PC-9 (cell line): ENCODE measurements at regions not wholly inside any gene's neighbourhood (a gene's known extent, or its start where the extent isn't known, plus 50 kb on each side); places are given as distances from the start of the nearest gene placed in this dataset.

Experiments used
- BruUV-seq: library from RNA; stranded (reverse); fragments of 400-500 nt; replicated peaks from 2 replicates; lab custom pipeline; 2021; lab: Mats Ljungman, UMichigan
- CTCF ChIA-PET: fragments of 300-600 bp; sonication (Branson Sonifier 250); formaldehyde crosslinking; loops from one replicate; lab custom pipeline; 2022; ENCODE audit warnings: antibody characterized with exemption; lab: Charles Lee
- POLR2A ChIA-PET: fragments of 300-600 bp; sonication (Branson Sonifier 250); formaldehyde crosslinking; loops from one replicate; lab custom pipeline; 2022; ENCODE audit warnings: antibody characterized with exemption; ENCODE audit not compliant: unreplicated experiment; lab: Charles Lee
- DNase-seq, 2 experiments: peaks; one replicate each; pipeline versions ENCODE4 v3.0.0 to v3.0.0-alpha.2; 2015 to 2022; ENCODE audit warnings: mixed read lengths in 1 of 2
- H2AFZ ChIP-seq: fragments of 200-600 bp; sonication (generic); 2 replicates; pipeline ENCODE4 v1.8.1; 2017; ENCODE audit warnings: antibody characterized with exemption
- H3F3A ChIP-seq: fragments of 200-600 bp; sonication (generic); 2 replicates; pipeline ENCODE4 v1.8.1; 2017; ENCODE audit warnings: antibody characterized with exemption, mild to moderate bottlenecking, low read depth; ENCODE audit not compliant: insufficient read depth
- H3K27ac ChIP-seq: fragments of 200-600 bp; sonication (generic); 2 replicates; pipeline ENCODE4 v1.6.1; 2016; ENCODE audit warnings: mixed run types
- H3K27me3 ChIP-seq: fragments of 200-600 bp; sonication (generic); 2 replicates; pipeline ENCODE4 v1.6.1; 2016; ENCODE audit warnings: low read depth, mixed run types; ENCODE audit not compliant: insufficient read depth
- H3K36me3 ChIP-seq: fragments of 200-600 bp; sonication (generic); 2 replicates; pipeline ENCODE4 v1.6.1; 2016; ENCODE audit warnings: low read depth, mixed run types
- H3K4me1 ChIP-seq: fragments of 200-600 bp; sonication (generic); replicated peaks from 2 replicates; pipeline ENCODE4 v1.6.1; 2016; ENCODE audit warnings: mixed run types; ENCODE audit not compliant: insufficient read depth
- H3K4me2 ChIP-seq: fragments of 200-600 bp; sonication (generic); 2 replicates; pipeline ENCODE4 v1.6.1; 2017; ENCODE audit warnings: mixed run types
- H3K4me3 ChIP-seq: fragments of 200-600 bp; sonication (generic); 2 replicates; pipeline ENCODE4 v1.6.1; 2016; ENCODE audit warnings: mixed run types
- H3K79me2 ChIP-seq: fragments of 200-600 bp; sonication (generic); 2 replicates; pipeline ENCODE4 v1.6.1; 2017; ENCODE audit warnings: low read depth, mixed run types
- H3K9me2 ChIP-seq: fragments of 200-600 bp; sonication (generic); 2 replicates; pipeline ENCODE4 v1.8.1; 2017; ENCODE audit warnings: mild to moderate bottlenecking; ENCODE audit not compliant: insufficient read depth
- H3K9me3 ChIP-seq: fragments of 200-600 bp; sonication (generic); 2 replicates; pipeline ENCODE4 v1.8.1; 2016; ENCODE audit warnings: low read depth; ENCODE audit not compliant: insufficient read depth
- H4K20me1 ChIP-seq: fragments of 200-600 bp; sonication (generic); 2 replicates; pipeline ENCODE4 v1.8.1; 2017; ENCODE audit not compliant: insufficient read depth
- CTCF ChIP-seq: fragments of 200-600 bp; sonication (generic); conservative IDR thresholded peaks from 2 replicates; pipeline ENCODE4 v1.6.1; 2017; ENCODE audit warnings: mixed run types, antibody characterized with exemption, mild to moderate bottlenecking, moderate library complexity
- EZH2 ChIP-seq: fragments of 200-600 bp; sonication (generic); IDR thresholded peaks from 2 replicates; pipeline ENCODE4 v1.8.0; 2017; ENCODE audit warnings: antibody characterized with exemption, low read depth
- intact Hi-C: fragments of 100-400 bp; cut with micrococcal nuclease; formaldehyde crosslinking; loops from one replicate; pipeline ENCODE4 v1.10.0; 2022; ENCODE audit not compliant: unreplicated experiment

GRCh38 chr4:189367832-189368231 lies 572.8 kb upstream of the FRG1 start:
- peaks cover 5% of the 10 kb centered on the region; the same call in 1 of the 2 replicates for H3K27me3 ChIP-seq
- TF ChIP-seq CTCF (no peak), EZH2 (no peak)
- H3F3A ChIP-seq: no peaks in the 10 kb centered on the region
- no peaks in the 10 kb centered on the region for H3K36me3 ChIP-seq
- intact Hi-C loops: no loop called here
- H3K4me3 ChIP-seq: no peak overlapping the region
- DNase-seq: no peak
- BruUV-seq: no TSS peak
- H3K9me2 ChIP-seq: no peaks in the 10 kb centered on the region
- no peaks in the 10 kb centered on the region for H3K9me3 ChIP-seq
- CTCF ChIA-PET: no interaction called here
- no peak overlapping the region for H3K27ac ChIP-seq
- no peak overlapping the region for H2AFZ ChIP-seq
- no peaks in the 10 kb centered on the region for H3K4me1 ChIP-seq
- H3K79me2 ChIP-seq: no peaks in the 10 kb centered on the region
- no peaks in the 10 kb centered on the region for H4K20me1 ChIP-seq
- POLR2A ChIA-PET: no interaction called here
- H3K4me2 ChIP-seq: no peak overlapping the region

- ChIA-PET POLR2A (no interaction called here), CTCF (no interaction called here)
- intact Hi-C loops: no loop called here
- Histone ChIP-seq H2AFZ (no peak overlapping the region), H3K27ac (no peak overlapping the region), H3K36me3 (no peaks in the 10 kb centered on the region), H3K9me3 (no peaks in the 10 kb centered on the region), H3F3A (no peaks in the 10 kb centered on the region), H3K9me2 (no peaks in the 10 kb centered on the region), H3K4me2 (no peak overlapping the region), H3K4me3 (no peak overlapping the region), H3K4me1 (no peaks in the 10 kb centered on the region), H3K27me3 (peaks cover 11% of the 10 kb centered on the region; the same call in 1 of the 2 replicates), H3K79me2 (no peaks in the 10 kb centered on the region), H4K20me1 (no peaks in the 10 kb centered on the region)
- no TSS peak for BruUV-seq
- DNase-seq: no peak
- TF ChIP-seq EZH2 (no peak), CTCF (no peak)
These were observed 566.5 kb upstream of the FRG1 start for GRCh38 chr4:189374176-189374575.

- no TSS peak for BruUV-seq
- H2AFZ ChIP-seq: no peak overlapping the region
- H3K9me2 ChIP-seq: no peaks in the 10 kb centered on the region
- H3K36me3 ChIP-seq: no peaks in the 10 kb centered on the region
- no peak overlapping the region for H3K4me2 ChIP-seq
- no peaks in the 10 kb centered on the region for H4K20me1 ChIP-seq
- peaks cover 6% of the 10 kb centered on the region; the same call in 1 of the 2 replicates for H3K27me3 ChIP-seq
- POLR2A ChIA-PET: no interaction called here
- CTCF ChIA-PET: no interaction called here
- no peak for TF ChIP-seq EZH2
- no peak for TF ChIP-seq CTCF
- H3F3A ChIP-seq: no peaks in the 10 kb centered on the region
- H3K4me1 ChIP-seq: no peaks in the 10 kb centered on the region
- no peak overlapping the region for H3K27ac ChIP-seq
- no peak for DNase-seq
- no peaks in the 10 kb centered on the region for H3K79me2 ChIP-seq
- H3K9me3 ChIP-seq: no peaks in the 10 kb centered on the region
- intact Hi-C loops: no loop called here
- H3K4me3 ChIP-seq: no peak overlapping the region
These were observed 563.8 kb upstream of the FRG1 start for GRCh38 chr4:189376901-189377300.
